Large intestine (tissue), 3 donors: ENCODE measurements at regions not wholly inside any gene's neighbourhood (a gene's known extent, or its start where the extent isn't known, plus 50 kb on each side); places are given as distances from the start of the nearest gene placed in this dataset.

ENCODE experiments used
- DNase-seq, 2 donors: peaks; one replicate each; pipeline versions ENCODE4 v3.0.0 to v3.0.0-alpha.2; 2013
- H3K27ac ChIP-seq: one replicate; pipeline ENCODE4 v1.5.1; 2013; ENCODE audit warnings: low read length
- H3K27me3 ChIP-seq: 2 replicates; pipeline ENCODE4 v1.6.1; 2013; ENCODE audit warnings: low read length; ENCODE audit not compliant: control insufficient read depth, insufficient read depth
- H3K36me3 ChIP-seq: 2 replicates; pipeline ENCODE4 v1.6.1; 2013; ENCODE audit warnings: low read length; ENCODE audit not compliant: control insufficient read depth, insufficient read depth
- H3K4me1 ChIP-seq: one replicate; pipeline ENCODE4 v1.6.1; 2013; ENCODE audit warnings: low read length; ENCODE audit not compliant: control insufficient read depth, insufficient read depth
- H3K4me3 ChIP-seq: one replicate; pipeline ENCODE4 v1.5.1; 2013; ENCODE audit warnings: low read length
- H3K9me3 ChIP-seq: one replicate; pipeline ENCODE4 v1.6.1; 2013; ENCODE audit warnings: mild to moderate bottlenecking, low read depth, low read length, moderate library complexity; ENCODE audit not compliant: control insufficient read depth
- WGBS: methylation state at CpG from one replicate; pipeline ENCODE4 v1.1.5; 2013; ENCODE audit warnings: low lambda C conversion rate; ENCODE audit not compliant: insufficient coverage; 5-methylcytosine and 5-hydroxymethylcytosine counted together

GRCh38 chr2:221929259-221929658 is 357.2 kb upstream of the EPHA4 start:
- WGBS: no CpG with 5 or more reads among the region's 1 CpG

GRCh38 chr2:221926327-221926726 is 354.2 kb upstream of the EPHA4 start:
- Histone ChIP-seq H3K4me3 (no peak overlapping the region), H3K4me1 (no peaks in the 10 kb centered on the region), H3K9me3 (no peaks in the 10 kb centered on the region), H3K27ac (no peak overlapping the region), H3K27me3 (no peaks in the 10 kb centered on the region), H3K36me3 (no peaks in the 10 kb centered on the region)
- WGBS: no CpG with 5 or more reads among the region's 2 CpGs
- no peak for DNase-seq

More at GRCh38 chr2:221929259-221929658, 357.2 kb upstream of the EPHA4 start:
- Histone ChIP-seq H3K27me3 (no peaks in the 10 kb centered on the region), H3K36me3 (no peaks in the 10 kb centered on the region), H3K4me3 (no peak overlapping the region), H3K9me3 (no peaks in the 10 kb centered on the region), H3K27ac (no peak overlapping the region), H3K4me1 (no peaks in the 10 kb centered on the region)
- DNase-seq: no peak

- Histone ChIP-seq H3K27me3 (no peaks in the 10 kb centered on the region), H3K27ac (no peak overlapping the region), H3K9me3 (no peaks in the 10 kb centered on the region), H3K36me3 (no peaks in the 10 kb centered on the region), H3K4me3 (no peak overlapping the region), H3K4me1 (no peaks in the 10 kb centered on the region)
- no peak for DNase-seq
Observed at GRCh38 chr2:221924576-221924975, 352.5 kb upstream of the EPHA4 start.

GRCh38 chr2:221915926-221916325 is 343.8 kb upstream of the EPHA4 start:
- Histone ChIP-seq H3K27me3 (no peaks in the 10 kb centered on the region), H3K4me1 (no peaks in the 10 kb centered on the region), H3K4me3 (no peak overlapping the region), H3K36me3 (no peaks in the 10 kb centered on the region), H3K27ac (no peak overlapping the region), H3K9me3 (no peaks in the 10 kb centered on the region)
- WGBS: 100% methylated on average over 1 of the region's 2 CpGs
- no peak for DNase-seq

- Histone ChIP-seq H3K27me3 (no peaks in the 10 kb centered on the region), H3K9me3 (no peaks in the 10 kb centered on the region), H3K27ac (no peak overlapping the region), H3K4me3 (no peak overlapping the region), H3K4me1 (no peaks in the 10 kb centered on the region), H3K36me3 (no peaks in the 10 kb centered on the region)
- 50% methylated on average over 1 of the region's 3 CpGs for WGBS
- DNase-seq: no peak
Observed at GRCh38 chr2:221914334-221914880, 342.3 kb upstream of the EPHA4 start.

GRCh38 chr2:221911890-221912289 is 339.8 kb upstream of the EPHA4 start:
- H3K36me3 ChIP-seq: no peaks in the 10 kb centered on the region
- H3K27ac ChIP-seq: no peak overlapping the region
- WGBS: 50% methylated on average over 1 of the region's 1 CpG
- no peak overlapping the region for H3K4me3 ChIP-seq
- no peak for DNase-seq
- H3K27me3 ChIP-seq: no peaks in the 10 kb centered on the region
- no peaks in the 10 kb centered on the region for H3K4me1 ChIP-seq
- no peaks in the 10 kb centered on the region for H3K9me3 ChIP-seq

GRCh38 chr2:221911321-221911720 is 339.2 kb upstream of the EPHA4 start:
- Histone ChIP-seq H3K27me3 (no peaks in the 10 kb centered on the region), H3K36me3 (no peaks in the 10 kb centered on the region), H3K9me3 (no peaks in the 10 kb centered on the region), H3K4me1 (no peaks in the 10 kb centered on the region), H3K27ac (no peak overlapping the region), H3K4me3 (no peak overlapping the region)
- 100% methylated on average over 2 of the region's 4 CpGs for WGBS
- DNase-seq: no peak

- Histone ChIP-seq H3K4me3 (no peak overlapping the region), H3K27me3 (no peaks in the 10 kb centered on the region), H3K9me3 (no peaks in the 10 kb centered on the region), H3K4me1 (no peaks in the 10 kb centered on the region), H3K27ac (no peak overlapping the region), H3K36me3 (no peaks in the 10 kb centered on the region)
- no peak for DNase-seq
- WGBS: no CpG with 5 or more reads among the region's 4 CpGs
Observed at GRCh38 chr2:221908518-221908917, 336.4 kb upstream of the EPHA4 start.

GRCh38 chr2:221897718-221898117 is 325.6 kb upstream of the EPHA4 start:
- Histone ChIP-seq H3K27me3 (no peaks in the 10 kb centered on the region), H3K27ac (no peak overlapping the region), H3K4me3 (no peak overlapping the region), H3K4me1 (peaks cover 3% of the 10 kb centered on the region), H3K36me3 (no peaks in the 10 kb centered on the region), H3K9me3 (no peaks in the 10 kb centered on the region)
- DNase-seq: no peak
- 60% methylated on average over 2 of the region's 3 CpGs for WGBS

GRCh38 chr2:221896505-221897151 is 324.5 kb upstream of the EPHA4 start:
- H3K4me3 ChIP-seq: no peak overlapping the region
- H3K4me1 ChIP-seq: peaks cover 3% of the 10 kb centered on the region
- 60% methylated on average over 1 of the region's 10 CpGs for WGBS
- no peak overlapping the region for H3K27ac ChIP-seq
- DNase-seq: peak; percentile 39 to 60
- no peaks in the 10 kb centered on the region for H3K27me3 ChIP-seq
- no peaks in the 10 kb centered on the region for H3K36me3 ChIP-seq
- peaks cover 1% of the 10 kb centered on the region for H3K9me3 ChIP-seq
